ENCODE measurements at regions not wholly inside any gene's neighbourhood (a gene's known extent, or its start where the extent isn't known, plus 50 kb on each side); places are given as distances from the start of the nearest gene placed in this dataset.

GRCh38 chr10:24132741-24133140 is 76.2 kb upstream of the KIAA1217 start:
- Histone ChIP-seq H3K4me2 (ENCODE audit: low read length) (no peak overlapping the region), H3K36me3 (ENCODE audit: insufficient read depth, low read length) (no peaks in the 10 kb centered on the region), H3K4me3 (ENCODE audit: insufficient read depth, low read depth, low read length) (no peak overlapping the region), H3K27me3 (ENCODE audit: insufficient read depth, low read length) (peaks cover 2% of the 10 kb centered on the region), H3K9ac (ENCODE audit: low read length) (no peak overlapping the region), H2AFZ (ENCODE audit: low read depth, low read length) (no peak overlapping the region), H3K79me2 (ENCODE audit: insufficient read depth, low read length) (no peaks in the 10 kb centered on the region), H3K4me1 (ENCODE audit: insufficient read depth, low read length) (no peaks in the 10 kb centered on the region), H3K9me3 (ENCODE audit: insufficient read depth, low read depth, low read length) (no peaks in the 10 kb centered on the region), H3K27ac (ENCODE audit: low read depth, low read length) (no peak overlapping the region), H4K20me1 (ENCODE audit: insufficient read depth, low read length) (no peaks in the 10 kb centered on the region)
- FAIRE-seq (no peak), DNase-seq (ENCODE audit: low read depth) (peak; percentile 17)
- Mint-ChIP-seq H3K4me3 (ENCODE audit: unreplicated experiment) (no peak overlapping the region), H3K4me1 (ENCODE audit: low read depth, unreplicated experiment) (peaks cover 15% of the 10 kb centered on the region), H3K27ac (ENCODE audit: unreplicated experiment) (peak overlapping the region; percentile 90), H3K27me3 (ENCODE audit: low read depth, unreplicated experiment) (peaks cover 9% of the 10 kb centered on the region), H3K36me3 (ENCODE audit: low read depth, unreplicated experiment) (no peaks in the 10 kb centered on the region), H3K9me3 (ENCODE audit: unreplicated experiment) (no peaks in the 10 kb centered on the region)
- TF ChIP-seq CTCF (IDR thresholded peaks at IDR 0.05; ENCODE audit: insufficient read depth, low read depth, low read length) (no peak), EZH2 (IDR thresholded peaks at IDR 0.05; ENCODE audit: insufficient read depth, low read length) (no peak)

GRCh38 chr10:24133835-24134234 is 75.1 kb upstream of the KIAA1217 start:
- no peaks in the 10 kb centered on the region for H3K36me3 ChIP-seq (ENCODE audit: insufficient read depth, low read length)

More at GRCh38 chr10:24133835-24134234, 75.1 kb upstream of the KIAA1217 start:
- FAIRE-seq (no peak), DNase-seq (ENCODE audit: low read depth) (no peak)
- Histone ChIP-seq H3K27ac (ENCODE audit: low read depth, low read length) (no peak overlapping the region), H4K20me1 (ENCODE audit: insufficient read depth, low read length) (no peaks in the 10 kb centered on the region), H3K4me1 (ENCODE audit: insufficient read depth, low read length) (no peaks in the 10 kb centered on the region), H3K4me2 (ENCODE audit: low read length) (no peak overlapping the region), H2AFZ (ENCODE audit: low read depth, low read length) (no peak overlapping the region), H3K79me2 (ENCODE audit: insufficient read depth, low read length) (no peaks in the 10 kb centered on the region), H3K9me3 (ENCODE audit: insufficient read depth, low read depth, low read length) (no peaks in the 10 kb centered on the region), H3K27me3 (ENCODE audit: insufficient read depth, low read length) (peaks cover 2% of the 10 kb centered on the region), H3K9ac (ENCODE audit: low read length) (no peak overlapping the region), H3K4me3 (ENCODE audit: insufficient read depth, low read depth, low read length) (no peak overlapping the region)
- no peak overlapping the region for H3K4me3 Mint-ChIP-seq (ENCODE audit: unreplicated experiment)
- H3K27ac Mint-ChIP-seq (ENCODE audit: unreplicated experiment), result no peak overlapping the region
- peaks cover 12% of the 10 kb centered on the region for H3K4me1 Mint-ChIP-seq (ENCODE audit: low read depth, unreplicated experiment)
- H3K36me3 Mint-ChIP-seq (ENCODE audit: low read depth, unreplicated experiment), result no peaks in the 10 kb centered on the region
- TF ChIP-seq CTCF (IDR thresholded peaks at IDR 0.05; ENCODE audit: insufficient read depth, low read depth, low read length) (no peak), EZH2 (IDR thresholded peaks at IDR 0.05; ENCODE audit: insufficient read depth, low read length) (no peak)
- H3K9me3 Mint-ChIP-seq (ENCODE audit: unreplicated experiment), result no peaks in the 10 kb centered on the region
- peaks cover 9% of the 10 kb centered on the region for H3K27me3 Mint-ChIP-seq (ENCODE audit: low read depth, unreplicated experiment)

Measured in astrocyte (in vitro differentiated cells and primary cell).